EH (cell line): ENCODE measurements at regions not wholly inside any gene's neighbourhood (a gene's known extent, or its start where the extent isn't known, plus 50 kb on each side); places are given as distances from the start of the nearest gene placed in this dataset.

Source experiments
- DNase-seq: peaks from one replicate; pipeline ENCODE4 v3.0.0-alpha.2; 2015; ENCODE audit warnings: low read depth

DNA sequence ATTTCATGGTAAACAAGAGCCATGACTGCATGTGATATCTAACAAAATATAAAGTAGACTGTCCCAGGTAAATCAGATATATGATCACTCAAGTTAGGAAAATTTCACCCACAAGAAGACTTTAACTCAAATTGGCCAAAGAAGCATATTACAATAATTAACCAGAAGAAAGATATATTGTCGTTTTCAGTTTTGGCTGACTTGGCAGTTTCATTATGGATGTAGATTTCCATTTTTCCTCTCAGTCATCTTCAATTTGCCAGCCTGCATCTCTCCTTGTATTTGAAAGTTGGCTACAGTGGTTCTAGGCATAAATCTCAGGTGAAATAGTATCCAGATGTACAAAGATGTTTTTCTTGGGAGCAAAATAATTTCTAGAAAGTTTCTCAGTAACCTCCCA is 761.6 kb downstream of the LRFN5 start:
- DNase-seq: no peak

DNA sequence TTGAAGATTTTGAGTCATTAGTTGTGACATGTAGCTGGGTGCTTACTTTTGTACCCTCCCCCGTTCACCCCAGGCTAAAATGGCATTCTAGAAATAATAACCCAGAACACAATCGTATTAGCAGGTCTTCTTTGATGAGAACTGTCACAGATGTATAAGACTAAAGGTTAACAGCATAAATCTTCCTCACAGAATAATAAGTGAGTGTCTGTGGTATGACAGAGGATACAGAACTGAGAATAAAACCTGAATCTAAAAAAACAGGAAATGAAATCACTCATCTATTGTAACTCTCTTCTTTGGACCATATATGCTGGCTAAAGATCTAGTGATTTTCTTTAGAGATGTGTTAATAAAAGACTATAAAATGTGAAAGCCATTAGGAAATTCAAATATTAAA is 746.6 kb downstream of the LRFN5 start:
- DNase-seq: no peak

DNA sequence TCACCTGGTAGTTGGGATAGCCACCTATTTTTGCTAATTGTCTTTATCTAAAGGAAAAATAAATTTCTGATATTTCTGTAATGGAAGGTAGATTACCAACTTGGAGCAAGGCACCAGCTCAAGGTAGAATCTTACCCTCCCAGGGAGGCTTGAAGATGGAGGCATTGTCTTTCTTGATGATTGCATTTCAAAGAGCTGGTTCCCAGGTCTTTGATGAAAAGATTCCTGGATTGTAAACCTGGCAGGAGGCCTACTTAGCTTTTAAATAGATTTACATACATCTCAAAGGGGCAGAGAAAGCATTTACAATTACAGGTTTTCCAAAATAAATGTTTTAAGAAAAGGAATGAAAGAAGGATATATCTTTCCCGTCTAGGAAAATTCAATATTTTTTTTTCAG is 729.2 kb downstream of the LRFN5 start:
- DNase-seq: no peak

GRCh38 chr14:42334931-42335330 is 728.3 kb downstream of the LRFN5 start:
- DNase-seq: no peak

- no peak for DNase-seq
Measured at GRCh38 chr14:42323426-42323825, 716.8 kb downstream of the LRFN5 start.

- no peak for DNase-seq
Measured at GRCh38 chr14:42322531-42323284, 716.0 kb downstream of the LRFN5 start.

GRCh38 chr14:42319996-42320395 is 713.3 kb downstream of the LRFN5 start:
- no peak for DNase-seq

DNA sequence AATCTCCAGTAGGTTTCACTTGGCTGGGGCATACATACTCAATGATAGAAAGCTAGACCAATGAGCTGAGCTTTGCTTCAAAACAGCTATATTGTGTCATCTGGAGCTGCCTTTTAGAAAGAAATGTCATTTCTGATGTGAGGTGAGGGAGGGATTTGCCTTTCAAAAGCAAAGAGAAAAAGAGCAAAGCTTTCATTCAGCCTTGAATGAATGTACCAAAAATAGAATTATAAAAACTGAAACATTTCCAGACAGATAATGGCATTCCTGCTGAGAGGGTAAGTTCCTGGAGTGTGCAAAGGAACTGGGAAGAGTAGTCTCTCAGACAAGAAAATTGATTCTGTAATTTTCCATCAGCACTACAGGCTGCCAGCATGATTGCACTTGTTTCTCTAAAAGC is 710.0 kb downstream of the LRFN5 start:
- no peak for DNase-seq

- no peak for DNase-seq
Measured at GRCh38 chr14:42311876-42312275, 705.2 kb downstream of the LRFN5 start.

DNA sequence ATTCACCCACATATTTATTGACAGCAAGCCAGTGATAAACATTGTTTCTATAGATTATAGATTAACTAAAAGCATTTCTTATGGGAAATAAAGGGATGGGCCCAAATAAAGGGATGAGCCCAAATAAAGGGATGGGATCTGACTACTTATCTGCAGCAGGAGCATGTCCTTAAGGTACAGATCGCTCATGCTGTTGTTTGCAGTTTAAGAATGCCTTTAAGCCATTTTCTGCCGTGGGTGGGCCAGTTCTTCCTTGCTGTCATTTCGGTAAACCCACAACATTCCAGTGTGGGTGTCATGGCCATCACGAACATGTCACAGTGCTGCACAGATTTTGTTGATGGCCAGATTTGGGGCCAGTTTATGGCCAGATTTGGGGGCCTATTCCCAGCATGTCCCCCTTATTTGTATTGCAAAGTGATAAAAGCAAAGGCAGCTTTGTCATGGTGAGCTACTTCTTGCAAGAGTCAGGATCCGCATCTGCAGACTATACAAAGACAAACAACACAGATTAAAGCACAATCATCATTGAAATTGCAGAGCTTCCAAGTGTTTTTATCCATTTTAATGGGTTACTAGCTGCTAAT is 700.7 kb downstream of the LRFN5 start:
- DNase-seq: no peak

- DNase-seq: no peak
Measured at GRCh38 chr14:42299692-42300091, 693.0 kb downstream of the LRFN5 start.

DNA sequence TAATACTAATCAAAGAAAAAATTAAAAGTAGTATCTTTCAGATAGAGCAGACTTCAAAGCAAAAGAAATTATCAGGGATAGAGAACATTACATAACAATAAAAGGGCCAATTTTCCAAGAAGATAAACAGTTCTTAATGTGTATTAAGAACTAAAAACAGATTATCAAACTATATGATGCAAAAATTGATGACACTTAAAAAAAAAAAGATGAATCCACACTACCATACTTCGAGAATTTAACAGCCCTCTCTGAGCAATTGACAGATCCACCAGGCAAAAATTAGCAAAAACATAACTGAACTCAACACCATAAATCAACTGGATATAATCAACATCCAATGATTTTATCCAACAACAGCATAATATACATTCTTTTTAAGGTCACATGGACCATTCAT is 686.5 kb downstream of the LRFN5 start:
- no peak for DNase-seq

DNA sequence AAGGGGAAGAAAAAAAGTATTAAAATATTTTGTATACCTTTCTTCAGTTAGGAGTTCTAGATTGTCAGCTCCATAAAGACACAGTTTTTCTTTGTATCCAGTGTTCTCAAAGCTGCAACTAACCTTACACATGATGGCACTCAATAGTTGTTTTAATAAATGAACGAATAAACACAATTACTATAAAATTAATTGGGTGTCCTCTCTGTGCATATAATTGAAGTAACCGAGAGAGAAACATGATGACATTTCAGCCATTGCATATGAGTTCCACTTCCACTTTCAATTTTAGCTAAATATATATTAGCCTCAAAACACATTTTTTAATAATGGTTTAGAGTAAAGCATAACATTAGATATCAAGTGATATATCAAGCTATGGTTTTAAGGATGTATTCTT is 671.2 kb downstream of the LRFN5 start:
- DNase-seq: no peak

- DNase-seq: no peak
Measured at GRCh38 chr14:42269234-42269633, 662.6 kb downstream of the LRFN5 start.

DNA sequence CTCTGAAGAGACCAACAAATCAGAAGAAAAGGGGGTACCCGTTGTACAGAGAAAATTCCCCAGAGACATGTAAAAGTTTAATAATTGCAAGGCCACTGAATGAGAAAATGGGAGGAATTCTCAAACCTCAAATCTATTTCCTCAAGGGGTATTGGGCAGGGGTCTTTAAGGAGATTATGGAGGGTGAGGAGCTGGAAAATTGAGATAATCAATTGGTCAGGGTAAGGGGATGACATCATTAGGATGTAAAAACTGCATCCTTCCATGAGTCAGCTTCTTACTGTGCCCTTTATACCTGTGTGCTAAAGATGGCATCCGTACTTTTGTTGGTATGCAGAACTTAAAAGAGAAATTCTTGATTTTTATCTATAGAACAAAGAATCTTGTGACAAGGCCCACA is 641.5 kb downstream of the LRFN5 start:
- no peak for DNase-seq

GRCh38 chr14:42241101-42241500 is 634.4 kb downstream of the LRFN5 start:
- no peak for DNase-seq

DNA sequence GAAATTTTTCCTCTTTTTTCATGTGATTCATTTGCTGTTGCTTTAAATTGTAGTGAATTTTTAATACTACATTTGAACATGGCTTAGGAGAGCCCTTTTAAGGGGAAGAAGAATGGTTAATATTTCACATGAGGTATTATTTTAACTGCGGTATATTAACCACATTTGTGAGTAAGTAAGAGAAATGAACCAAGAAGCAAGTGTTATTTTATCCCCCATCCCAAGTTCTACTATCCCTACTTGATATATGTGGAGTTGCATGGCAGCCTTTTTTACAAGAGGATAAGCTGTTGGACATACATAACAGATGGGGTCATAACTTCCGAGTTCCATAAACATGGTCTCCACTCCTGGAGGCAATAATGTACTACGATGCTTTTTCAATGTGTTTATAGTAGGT is 623.3 kb downstream of the LRFN5 start:
- no peak for DNase-seq

GRCh38 chr14:42229294-42229693 is 622.6 kb downstream of the LRFN5 start:
- no peak for DNase-seq

GRCh38 chr14:42228611-42229010 is 621.9 kb downstream of the LRFN5 start:
- DNase-seq: no peak

DNA sequence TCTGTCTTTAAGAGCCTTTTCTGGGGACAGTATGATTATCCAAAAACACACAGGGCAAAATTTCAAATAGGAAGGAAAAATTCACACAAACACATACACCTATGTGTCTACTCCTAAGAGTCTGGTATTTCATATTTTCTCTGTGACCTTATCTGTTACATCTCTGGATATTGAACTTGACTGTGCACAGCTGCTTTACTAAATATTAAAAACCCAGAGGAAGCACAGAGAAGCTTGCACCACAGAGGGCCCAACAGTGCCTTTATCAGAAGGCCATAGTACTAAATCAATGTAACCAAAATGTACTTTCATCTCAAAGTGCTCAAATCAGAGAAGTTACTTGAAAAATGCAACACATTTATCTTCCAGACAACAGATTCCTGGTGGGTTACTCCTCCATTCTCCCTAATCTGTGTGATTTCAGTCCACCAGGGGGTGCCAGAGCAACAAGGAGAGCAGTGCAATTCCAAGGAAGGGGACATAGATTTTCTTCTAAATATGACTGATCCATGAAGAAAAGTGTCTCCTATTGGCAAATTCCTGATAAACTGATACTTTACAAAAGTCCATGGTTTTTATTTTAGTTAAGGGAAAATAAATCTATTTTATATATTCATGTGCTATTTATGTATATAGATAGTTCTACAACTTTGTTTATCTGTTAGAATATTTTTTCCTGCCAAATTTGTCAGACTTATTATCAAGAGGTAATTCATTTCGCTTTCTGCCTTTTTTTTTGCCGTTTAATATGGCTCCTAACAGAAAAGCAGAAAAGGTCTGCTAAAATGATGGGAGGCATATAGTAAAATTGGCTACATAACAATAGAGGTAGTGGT is 617.6 kb downstream of the LRFN5 start:
- peak; percentile 44 for DNase-seq

DNA sequence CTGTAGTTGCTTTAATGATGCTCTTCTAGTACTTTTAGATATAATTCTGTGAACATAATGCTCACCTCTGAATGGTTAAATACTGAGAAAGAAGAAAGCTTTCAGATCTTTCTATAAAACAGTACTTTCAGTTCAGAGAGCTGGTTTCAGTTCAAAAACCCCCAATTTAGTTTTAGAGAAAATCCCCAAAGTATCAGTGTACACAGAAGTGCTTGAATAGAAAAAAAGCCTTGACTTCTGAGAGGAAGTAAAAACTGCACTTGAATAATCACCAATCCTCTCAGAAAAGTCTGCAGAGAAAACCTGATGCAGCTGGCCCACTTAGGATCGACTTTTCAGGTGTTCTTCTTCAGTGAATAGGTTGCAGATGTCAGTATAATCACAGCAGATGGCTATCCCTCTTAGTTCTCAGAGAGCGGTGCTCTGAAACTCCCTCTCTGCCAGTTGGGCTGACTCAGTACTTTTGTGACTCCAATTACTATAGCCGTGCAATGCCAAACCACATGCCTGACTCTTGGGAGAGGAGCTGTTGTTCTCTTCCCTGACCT is 616.3 kb downstream of the LRFN5 start:
- DNase-seq: peak; percentile 2

- peak; percentile 32 for DNase-seq
Measured at GRCh38 chr14:42214981-42215491, 608.4 kb downstream of the LRFN5 start.

GRCh38 chr14:42200957-42201356 is 594.3 kb downstream of the LRFN5 start:
- DNase-seq: no peak
